GM19239 (cell line): ENCODE measurements at regions not wholly inside any gene's neighbourhood (a gene's known extent, or its start where the extent isn't known, plus 50 kb on each side); places are given as distances from the start of the nearest gene placed in this dataset.

Source experiments
- DNase-seq: peaks from one replicate; pipeline ENCODE4 v3.0.0; 2011; ENCODE audit warnings: low spot score; ENCODE audit not compliant: insufficient read length
- FAIRE-seq: peaks from 2 replicates; lab custom pipeline; 2011; peaks lifted over from hg19 to GRCh38; lab: Jason Lieb, UNC

GRCh38 chr7:98679741-98680140, 62.7 kb downstream of the NPTX2 start:
- DNase-seq (no peak), FAIRE-seq (no peak)

- no peak for DNase-seq
- no peak for FAIRE-seq
These were observed 64.4 kb downstream of the NPTX2 start for GRCh38 chr7:98681511-98681910.

GRCh38 chr7:98681951-98682350, 64.9 kb downstream of the NPTX2 start:
- DNase-seq, result no peak
- no peak for FAIRE-seq

- no peak for DNase-seq
- FAIRE-seq, result no peak
These were observed 66.4 kb downstream of the NPTX2 start for GRCh38 chr7:98683514-98683913.

- FAIRE-seq (no peak), DNase-seq (no peak)
These were observed 68.5 kb downstream of the NPTX2 start for GRCh38 chr7:98685541-98685940.

- DNase-seq (no peak), FAIRE-seq (no peak)
These were observed 69.5 kb downstream of the NPTX2 start for GRCh38 chr7:98686466-98687080.

GRCh38 chr7:98687111-98687751, 70.1 kb downstream of the NPTX2 start:
- no peak for DNase-seq
- FAIRE-seq, result no peak

GRCh38 chr7:98691619-98692018, 74.5 kb downstream of the NPTX2 start:
- FAIRE-seq (no peak), DNase-seq (no peak)

- no peak for FAIRE-seq
- DNase-seq, result no peak
These were observed 80.0 kb downstream of the NPTX2 start for GRCh38 chr7:98697083-98697482.

- DNase-seq, result no peak
- no peak for FAIRE-seq
These were observed 80.6 kb downstream of the NPTX2 start for GRCh38 chr7:98697485-98698240.

GRCh38 chr7:98698976-98699375, 81.9 kb downstream of the NPTX2 start:
- FAIRE-seq (no peak), DNase-seq (no peak)

GRCh38 chr7:98700533-98700932, 83.4 kb downstream of the NPTX2 start:
- FAIRE-seq, result no peak

GRCh38 chr7:98701372-98701771, 84.3 kb downstream of the NPTX2 start:
- DNase-seq (no peak), FAIRE-seq (no peak)

More at GRCh38 chr7:98700533-98700932, 83.4 kb downstream of the NPTX2 start:
- no peak for DNase-seq

GRCh38 chr7:98702021-98702420, 84.9 kb downstream of the NPTX2 start:
- no peak for DNase-seq
- no peak for FAIRE-seq

- no peak for FAIRE-seq
These were observed 86.8 kb downstream of the NPTX2 start for GRCh38 chr7:98703916-98704315.

GRCh38 chr7:98705626-98706025, 88.5 kb downstream of the NPTX2 start:
- DNase-seq (no peak), FAIRE-seq (no peak)

More at GRCh38 chr7:98703916-98704315, 86.8 kb downstream of the NPTX2 start:
- no peak for DNase-seq

GRCh38 chr7:98707076-98707475, 90.0 kb downstream of the NPTX2 start:
- FAIRE-seq (no peak), DNase-seq (no peak)

- DNase-seq (no peak), FAIRE-seq (no peak)
These were observed 94.9 kb downstream of the NPTX2 start for GRCh38 chr7:98711945-98712344.

GRCh38 chr7:98713165-98713810, 96.2 kb downstream of the NPTX2 start:
- no peak for FAIRE-seq
- DNase-seq, result no peak

GRCh38 chr7:98719396-98719795, 102.3 kb downstream of the NPTX2 start:
- no peak for DNase-seq
- FAIRE-seq, result no peak

GRCh38 chr7:98722402-98722801, 105.3 kb downstream of the NPTX2 start:
- DNase-seq, result no peak
- no peak for FAIRE-seq
